ENCODE measurements at regions not wholly inside any gene's neighbourhood (a gene's known extent, or its start where the extent isn't known, plus 50 kb on each side); places are given as distances from the start of the nearest gene placed in this dataset.

GRCh38 chr5:124873713-124874112, 127.3 kb upstream of the ZNF608 start:
- no peak overlapping the region for H3K4me3 ChIP-seq (replicated peaks; ENCODE audit: low read depth, low read length)
- no peak for DNase-seq (ENCODE audit: extremely low read depth, low read depth)
- no peak for TF ChIP-seq CTCF (IDR thresholded peaks at IDR 0.05; ENCODE audit: low read depth, low read length, missing control alignments)

GRCh38 chr5:124876566-124876965, 130.1 kb upstream of the ZNF608 start:
- no peak for DNase-seq (ENCODE audit: extremely low read depth, low read depth)
- TF ChIP-seq CTCF (IDR thresholded peaks at IDR 0.05; ENCODE audit: low read depth, low read length, missing control alignments) = no peak
- no peak overlapping the region for H3K4me3 ChIP-seq (replicated peaks; ENCODE audit: low read depth, low read length)

- TF ChIP-seq CTCF (IDR thresholded peaks at IDR 0.05; ENCODE audit: low read depth, low read length, missing control alignments) = no peak
- DNase-seq (ENCODE audit: extremely low read depth, low read depth) = no peak
- no peak overlapping the region for H3K4me3 ChIP-seq (replicated peaks; ENCODE audit: low read depth, low read length)
These were observed 130.5 kb upstream of the ZNF608 start for GRCh38 chr5:124876983-124877382.

- no peak overlapping the region for H3K4me3 ChIP-seq (replicated peaks; ENCODE audit: low read depth, low read length)
- no peak for TF ChIP-seq CTCF (IDR thresholded peaks at IDR 0.05; ENCODE audit: low read depth, low read length, missing control alignments)
- DNase-seq (ENCODE audit: extremely low read depth, low read depth) = no peak
These were observed 131.2 kb upstream of the ZNF608 start for GRCh38 chr5:124877501-124878146.

- no peak overlapping the region for H3K4me3 ChIP-seq (replicated peaks; ENCODE audit: low read depth, low read length)
- TF ChIP-seq CTCF (IDR thresholded peaks at IDR 0.05; ENCODE audit: low read depth, low read length, missing control alignments) = no peak
- no peak for DNase-seq (ENCODE audit: extremely low read depth, low read depth)
These were observed 132.3 kb upstream of the ZNF608 start for GRCh38 chr5:124878583-124879342.

- DNase-seq (ENCODE audit: extremely low read depth, low read depth) = no peak
- no peak for TF ChIP-seq CTCF (IDR thresholded peaks at IDR 0.05; ENCODE audit: low read depth, low read length, missing control alignments)
- H3K4me3 ChIP-seq (replicated peaks; ENCODE audit: low read depth, low read length) = no peak overlapping the region
These were observed 134.7 kb upstream of the ZNF608 start for GRCh38 chr5:124880903-124881697.
